Astrocyte (in vitro differentiated cells and primary cell): ENCODE measurements at regions not wholly inside any gene's neighbourhood (a gene's known extent, or its start where the extent isn't known, plus 50 kb on each side); places are given as distances from the start of the nearest gene placed in this dataset.

Experiments used
- DNase-seq: peaks from one replicate; pipeline ENCODE4 v3.0.0-alpha.2; 2010; ENCODE audit warnings: low read depth
- FAIRE-seq: peaks from 2 replicates; lab custom pipeline; 2011; peaks lifted over from hg19 to GRCh38; lab: Jason Lieb, UNC
- H2AFZ ChIP-seq: 2 replicates; pipeline ENCODE4 v1.6.0; 2012; ENCODE audit warnings: low read depth, low read length, inconsistent platforms
- H3K27ac ChIP-seq: 2 replicates; pipeline ENCODE4 v1.5.1; 2011; ENCODE audit warnings: low read depth, low read length, inconsistent platforms
- H3K27me3 ChIP-seq: 2 replicates; pipeline ENCODE4 v1.6.0; 2011; ENCODE audit warnings: low read length, inconsistent platforms; ENCODE audit not compliant: insufficient read depth
- H3K36me3 ChIP-seq: 2 replicates; pipeline ENCODE4 v1.5.1; 2011; ENCODE audit warnings: low read length, inconsistent platforms; ENCODE audit not compliant: insufficient read depth
- H3K4me1 ChIP-seq: 2 replicates; pipeline ENCODE4 v1.5.1; 2011; ENCODE audit warnings: low read length, inconsistent platforms; ENCODE audit not compliant: insufficient read depth
- H3K4me2 ChIP-seq: 2 replicates; pipeline ENCODE4 v1.6.0; 2012; ENCODE audit warnings: low read length, inconsistent platforms
- H3K4me3 ChIP-seq: 2 replicates; pipeline ENCODE4 v1.5.1; 2011; ENCODE audit warnings: low read depth, mild to moderate bottlenecking, low read length, inconsistent platforms; ENCODE audit not compliant: insufficient read depth
- H3K79me2 ChIP-seq: 2 replicates; pipeline ENCODE4 v1.6.0; 2012; ENCODE audit warnings: mild to moderate bottlenecking, low read length, inconsistent platforms; ENCODE audit not compliant: insufficient read depth
- H3K9ac ChIP-seq: 2 replicates; pipeline ENCODE4 v1.6.0; 2012; ENCODE audit warnings: mild to moderate bottlenecking, low read length, inconsistent platforms
- H3K9me3 ChIP-seq: 2 replicates; pipeline ENCODE4 v1.5.1; 2012; ENCODE audit warnings: low read depth, mild to moderate bottlenecking, low read length, inconsistent platforms; ENCODE audit not compliant: insufficient read depth
- H4K20me1 ChIP-seq: 2 replicates; pipeline ENCODE4 v1.6.0; 2012; ENCODE audit warnings: low read length, inconsistent platforms; ENCODE audit not compliant: insufficient read depth
- H3K27ac Mint-ChIP-seq: one replicate; pipeline ENCODE4 v1.8.0; 2021; ENCODE audit warnings: mild to moderate bottlenecking, mixed read lengths; ENCODE audit not compliant: unreplicated experiment
- H3K27me3 Mint-ChIP-seq: one replicate; pipeline ENCODE4 v1.8.0; 2021; ENCODE audit warnings: low read depth, mixed read lengths; ENCODE audit not compliant: unreplicated experiment
- H3K36me3 Mint-ChIP-seq: one replicate; pipeline ENCODE4 v1.8.0; 2021; ENCODE audit warnings: low read depth, mixed read lengths; ENCODE audit not compliant: unreplicated experiment
- H3K4me1 Mint-ChIP-seq: one replicate; pipeline ENCODE4 v1.8.0; 2021; ENCODE audit warnings: low read depth, mixed read lengths; ENCODE audit not compliant: unreplicated experiment
- H3K4me3 Mint-ChIP-seq: one replicate; pipeline ENCODE4 v1.8.0; 2021; ENCODE audit warnings: mild to moderate bottlenecking, moderate library complexity, mixed read lengths; ENCODE audit not compliant: unreplicated experiment
- H3K9me3 Mint-ChIP-seq: one replicate; pipeline ENCODE4 v1.8.0; 2021; ENCODE audit warnings: mild to moderate bottlenecking, mixed read lengths; ENCODE audit not compliant: unreplicated experiment
- CTCF ChIP-seq: IDR thresholded peaks from 2 replicates; pipeline ENCODE4 v1.5.1; 2011; ENCODE audit warnings: low read depth, mild to moderate bottlenecking, inconsistent platforms, low read length, moderate library complexity; ENCODE audit not compliant: insufficient read depth
- EZH2 ChIP-seq: IDR thresholded peaks from 2 replicates; pipeline ENCODE4 v1.6.1; 2012; ENCODE audit warnings: mild to moderate bottlenecking, low read length, inconsistent platforms; ENCODE audit not compliant: insufficient read depth

GRCh38 chr6:48369100-48369499 lies 258.1 kb upstream of the PTCHD4 start:
- no peak overlapping the region for H2AFZ ChIP-seq
- TF ChIP-seq EZH2 (no peak), CTCF (no peak)
- Mint-ChIP-seq H3K4me1 (no peaks in the 10 kb centered on the region), H3K4me3 (no peak overlapping the region), H3K27ac (no peak overlapping the region), H3K27me3 (no peaks in the 10 kb centered on the region), H3K9me3 (no peaks in the 10 kb centered on the region), H3K36me3 (no peaks in the 10 kb centered on the region)
- FAIRE-seq: no peak
- H3K36me3 ChIP-seq: no peaks in the 10 kb centered on the region
- H4K20me1 ChIP-seq: no peaks in the 10 kb centered on the region
- H3K4me2 ChIP-seq: no peak overlapping the region
- H3K79me2 ChIP-seq: no peaks in the 10 kb centered on the region
- no peaks in the 10 kb centered on the region for H3K4me1 ChIP-seq
- H3K27ac ChIP-seq: no peak overlapping the region
- DNase-seq: no peak
- H3K9ac ChIP-seq: no peak overlapping the region
- no peak overlapping the region for H3K4me3 ChIP-seq
- H3K27me3 ChIP-seq: no peaks in the 10 kb centered on the region
- H3K9me3 ChIP-seq: no peaks in the 10 kb centered on the region

- Histone ChIP-seq H3K27ac (no peak overlapping the region), H3K27me3 (no peaks in the 10 kb centered on the region), H3K4me1 (no peaks in the 10 kb centered on the region), H3K4me3 (no peak overlapping the region), H4K20me1 (no peaks in the 10 kb centered on the region), H2AFZ (no peak overlapping the region), H3K9ac (no peak overlapping the region), H3K4me2 (no peak overlapping the region), H3K79me2 (no peaks in the 10 kb centered on the region), H3K36me3 (no peaks in the 10 kb centered on the region), H3K9me3 (no peaks in the 10 kb centered on the region)
- Mint-ChIP-seq H3K27ac (no peak overlapping the region), H3K4me3 (no peak overlapping the region), H3K36me3 (no peaks in the 10 kb centered on the region), H3K9me3 (no peaks in the 10 kb centered on the region), H3K4me1 (no peaks in the 10 kb centered on the region), H3K27me3 (no peaks in the 10 kb centered on the region)
- FAIRE-seq (no peak), DNase-seq (no peak)
- no peak for TF ChIP-seq EZH2
- no peak for TF ChIP-seq CTCF
Observed at GRCh38 chr6:48325701-48326100, 214.7 kb upstream of the PTCHD4 start.

- Histone ChIP-seq H3K4me2 (no peak overlapping the region), H3K27me3 (no peaks in the 10 kb centered on the region), H3K9me3 (no peaks in the 10 kb centered on the region), H3K9ac (no peak overlapping the region), H4K20me1 (no peaks in the 10 kb centered on the region), H3K79me2 (no peaks in the 10 kb centered on the region), H2AFZ (no peak overlapping the region), H3K36me3 (no peaks in the 10 kb centered on the region), H3K4me1 (no peaks in the 10 kb centered on the region), H3K4me3 (no peak overlapping the region), H3K27ac (no peak overlapping the region)
- FAIRE-seq (no peak), DNase-seq (no peak)
- Mint-ChIP-seq H3K4me1 (no peaks in the 10 kb centered on the region), H3K27me3 (no peaks in the 10 kb centered on the region), H3K36me3 (no peaks in the 10 kb centered on the region), H3K4me3 (no peak overlapping the region), H3K27ac (no peak overlapping the region), H3K9me3 (no peaks in the 10 kb centered on the region)
- TF ChIP-seq CTCF: no peak
- no peak for TF ChIP-seq EZH2
Observed at GRCh38 chr6:48318670-48319069, 207.7 kb upstream of the PTCHD4 start.
